Liver (tissue), 8 donors: ENCODE measurements at regions not wholly inside any gene's neighbourhood (a gene's known extent, or its start where the extent isn't known, plus 50 kb on each side); places are given as distances from the start of the nearest gene placed in this dataset.

Experiments used
- DNase-seq: peaks from one replicate; pipeline ENCODE4 v3.0.0-alpha.2; 2017; ENCODE audit warnings: low spot score
- H3K27ac ChIP-seq, 2 donors: one replicate each; pipeline ENCODE4 v1.7.0; 2013; ENCODE audit warnings: inconsistent platforms in 2 of 2, low read length in 2 of 2, control low read depth in 1 of 2, low read depth in 1 of 2, mild to moderate bottlenecking in 1 of 2
- H3K27me3 ChIP-seq, 4 donors: one replicate each; pipeline versions ENCODE4 v1.6.1 to v1.7.0; 2013; ENCODE audit warnings: low read length in 3 of 4, inconsistent platforms in 1 of 4, mild to moderate bottlenecking in 1 of 4, moderate library complexity in 1 of 4; ENCODE audit not compliant: control insufficient read depth in 4 of 4, insufficient read depth in 4 of 4
- H3K36me3 ChIP-seq, 4 donors: one replicate each; pipeline versions ENCODE4 v1.6.1 to v1.7.0; 2013; ENCODE audit warnings: low read length in 3 of 4, mild to moderate bottlenecking in 3 of 4, low read depth in 1 of 4, moderate library complexity in 1 of 4; ENCODE audit not compliant: control insufficient read depth in 4 of 4, insufficient read depth in 3 of 4
- H3K4me1 ChIP-seq, 4 donors: one replicate each; pipeline versions ENCODE4 v1.6.1 to v1.7.0; 2013; ENCODE audit warnings: low read length in 3 of 4, mild to moderate bottlenecking in 3 of 4, moderate library complexity in 1 of 4; ENCODE audit not compliant: control insufficient read depth in 4 of 4, insufficient read depth in 4 of 4
- H3K4me3 ChIP-seq, 3 donors: one replicate each; pipeline versions ENCODE4 v1.6.1 to v1.7.0; 2013; ENCODE audit warnings: low read length in 3 of 3, control low read depth in 1 of 3, low read depth in 1 of 3, mild to moderate bottlenecking in 1 of 3
- H3K9ac ChIP-seq, 2 donors: one replicate each; pipeline ENCODE4 v1.7.0; 2013; ENCODE audit warnings: low read length in 2 of 2, mild to moderate bottlenecking in 2 of 2, moderate library complexity in 2 of 2, control low read depth in 1 of 2, low read depth in 1 of 2
- H3K9me3 ChIP-seq, 4 donors: one replicate each; pipeline versions ENCODE4 v1.6.1 to v1.7.0; 2013; ENCODE audit warnings: low read length in 3 of 4; ENCODE audit not compliant: control insufficient read depth in 4 of 4
- FOXA1 ChIP-seq: IDR thresholded peaks from 2 replicates; pipeline ENCODE4 v1.6.1; 2016; ENCODE audit warnings: antibody characterized with exemption
- GABPA ChIP-seq, 2 donors: IDR thresholded peaks in 1 of 2; conservative IDR thresholded peaks in 1 of 2; 2 replicates each; pipeline ENCODE4 v1.6.1; 2016; ENCODE audit warnings: antibody characterized with exemption in 2 of 2, mild to moderate bottlenecking in 1 of 2, moderate library complexity in 1 of 2
- HNF4A ChIP-seq, 2 donors: conservative IDR thresholded peaks; 2 replicates each; pipeline ENCODE4 v1.6.1; 2016; ENCODE audit warnings: antibody characterized with exemption in 2 of 2, mild to moderate bottlenecking in 2 of 2
- HNF4G ChIP-seq: IDR thresholded peaks from 2 replicates; pipeline ENCODE4 v1.6.1; 2016; ENCODE audit warnings: antibody characterized with exemption
- JUND ChIP-seq, 2 donors: IDR thresholded peaks; 2 replicates each; pipeline ENCODE4 v1.6.1; 2016; ENCODE audit warnings: antibody characterized with exemption in 2 of 2
- NR2F2 ChIP-seq: IDR thresholded peaks from 2 replicates; pipeline ENCODE4 v1.6.1; 2016; ENCODE audit warnings: antibody characterized with exemption
- RXRA ChIP-seq, 2 donors: IDR thresholded peaks; 2 replicates each; pipeline ENCODE4 v1.6.1; 2017 to 2018; ENCODE audit warnings: antibody characterized with exemption in 2 of 2, mild to moderate bottlenecking in 1 of 2
- SP1 ChIP-seq: IDR thresholded peaks from 2 replicates; pipeline ENCODE4 v1.6.1; 2018; ENCODE audit warnings: antibody characterized with exemption, mild to moderate bottlenecking
- TAF1 ChIP-seq: conservative IDR thresholded peaks from 2 replicates; pipeline ENCODE4 v1.6.1; 2016; ENCODE audit warnings: antibody characterized with exemption, mild to moderate bottlenecking
- YY1 ChIP-seq: IDR thresholded peaks from 2 replicates; pipeline ENCODE4 v1.6.1; 2016; ENCODE audit warnings: antibody characterized with exemption, mild to moderate bottlenecking
- WGBS: extraction: QIAGEN DNeasy Blood & Tissue Kit; methylation state at CpG from one replicate; pipeline ENCODE4 v1.1.7; 2013; 5-methylcytosine and 5-hydroxymethylcytosine counted together
- TF ChIP-seq, protein P1 (sequence below): IDR thresholded peaks from 2 replicates; pipeline ENCODE4 v1.6.1; 2016; ENCODE audit warnings: antibody characterized with exemption
- TF ChIP-seq, protein P2 (sequence below): IDR thresholded peaks from 2 replicates; pipeline ENCODE4 v1.6.1; 2016; ENCODE audit warnings: antibody characterized with exemption, mild to moderate bottlenecking
- TF ChIP-seq, protein P3 (sequence below): IDR thresholded peaks from 2 replicates; pipeline ENCODE4 v1.6.1; 2016; ENCODE audit warnings: antibody characterized with exemption
- TF ChIP-seq, protein P4 (sequence below): fragments of 150-350 bp; IDR thresholded peaks from 2 replicates; pipeline ENCODE4 v1.5.1; 2017; ENCODE audit warnings: improper control_type of control experiment, low read depth, low read length; ENCODE audit not compliant: missing input control
- donor health status: healthy.
- donor health status: healthy.
- donor health status: healthy.
- donor health status: healthy.
- donor health status: healthy.

DNA sequence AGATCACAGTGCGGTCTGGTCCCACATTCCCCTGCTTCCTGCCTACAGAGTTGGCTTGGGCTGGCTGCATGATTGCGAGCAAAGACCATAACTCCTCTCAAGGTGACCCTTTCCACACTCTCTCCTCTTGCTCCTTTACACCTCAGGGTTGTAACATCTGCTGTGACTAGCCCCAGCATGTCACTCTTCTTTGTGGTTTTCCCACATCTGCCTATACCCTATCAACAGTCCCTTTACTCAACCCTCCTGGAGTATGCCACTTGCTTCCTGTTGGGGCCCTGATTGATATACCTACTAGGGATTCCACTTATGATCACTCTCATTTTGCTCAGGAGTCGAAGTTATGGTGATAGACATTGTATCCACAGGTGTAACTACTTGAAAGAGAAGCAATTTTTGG, 58.9 kb upstream of the SGK1 start:
- Histone ChIP-seq H3K9me3 (no peaks in the 10 kb centered on the region), H3K27ac (no peak overlapping the region), H3K4me1 (peaks cover 0 to 3% (median 0%) of the 10 kb centered on the region in 4 donors), H3K27me3 (no peaks in the 10 kb centered on the region), H3K4me3 (no peak overlapping the region), H3K9ac (no peak overlapping the region), H3K36me3 (no peaks in the 10 kb centered on the region)
- WGBS, result 96% methylated on average over 3 of the region's 3 CpGs
- no peak for TF ChIP-seq JUND (IDR thresholded peaks at IDR 0.05)
- no peak for TF ChIP-seq TAF1
- no peak for TF ChIP-seq SP1
- no peak for TF ChIP-seq HNF4A (conservative IDR thresholded peaks at IDR 0.05)
- TF ChIP-seq FOXA1, result no peak
- TF ChIP-seq, protein P1, sequence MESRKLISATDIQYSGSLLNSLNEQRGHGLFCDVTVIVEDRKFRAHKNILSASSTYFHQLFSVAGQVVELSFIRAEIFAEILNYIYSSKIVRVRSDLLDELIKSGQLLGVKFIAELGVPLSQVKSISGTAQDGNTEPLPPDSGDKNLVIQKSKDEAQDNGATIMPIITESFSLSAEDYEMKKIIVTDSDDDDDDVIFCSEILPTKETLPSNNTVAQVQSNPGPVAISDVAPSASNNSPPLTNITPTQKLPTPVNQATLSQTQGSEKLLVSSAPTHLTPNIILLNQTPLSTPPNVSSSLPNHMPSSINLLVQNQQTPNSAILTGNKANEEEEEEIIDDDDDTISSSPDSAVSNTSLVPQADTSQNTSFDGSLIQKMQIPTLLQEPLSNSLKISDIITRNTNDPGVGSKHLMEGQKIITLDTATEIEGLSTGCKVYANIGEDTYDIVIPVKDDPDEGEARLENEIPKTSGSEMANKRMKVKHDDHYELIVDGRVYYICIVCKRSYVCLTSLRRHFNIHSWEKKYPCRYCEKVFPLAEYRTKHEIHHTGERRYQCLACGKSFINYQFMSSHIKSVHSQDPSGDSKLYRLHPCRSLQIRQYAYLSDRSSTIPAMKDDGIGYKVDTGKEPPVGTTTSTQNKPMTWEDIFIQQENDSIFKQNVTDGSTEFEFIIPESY, result no peak
- TF ChIP-seq, protein P2, sequence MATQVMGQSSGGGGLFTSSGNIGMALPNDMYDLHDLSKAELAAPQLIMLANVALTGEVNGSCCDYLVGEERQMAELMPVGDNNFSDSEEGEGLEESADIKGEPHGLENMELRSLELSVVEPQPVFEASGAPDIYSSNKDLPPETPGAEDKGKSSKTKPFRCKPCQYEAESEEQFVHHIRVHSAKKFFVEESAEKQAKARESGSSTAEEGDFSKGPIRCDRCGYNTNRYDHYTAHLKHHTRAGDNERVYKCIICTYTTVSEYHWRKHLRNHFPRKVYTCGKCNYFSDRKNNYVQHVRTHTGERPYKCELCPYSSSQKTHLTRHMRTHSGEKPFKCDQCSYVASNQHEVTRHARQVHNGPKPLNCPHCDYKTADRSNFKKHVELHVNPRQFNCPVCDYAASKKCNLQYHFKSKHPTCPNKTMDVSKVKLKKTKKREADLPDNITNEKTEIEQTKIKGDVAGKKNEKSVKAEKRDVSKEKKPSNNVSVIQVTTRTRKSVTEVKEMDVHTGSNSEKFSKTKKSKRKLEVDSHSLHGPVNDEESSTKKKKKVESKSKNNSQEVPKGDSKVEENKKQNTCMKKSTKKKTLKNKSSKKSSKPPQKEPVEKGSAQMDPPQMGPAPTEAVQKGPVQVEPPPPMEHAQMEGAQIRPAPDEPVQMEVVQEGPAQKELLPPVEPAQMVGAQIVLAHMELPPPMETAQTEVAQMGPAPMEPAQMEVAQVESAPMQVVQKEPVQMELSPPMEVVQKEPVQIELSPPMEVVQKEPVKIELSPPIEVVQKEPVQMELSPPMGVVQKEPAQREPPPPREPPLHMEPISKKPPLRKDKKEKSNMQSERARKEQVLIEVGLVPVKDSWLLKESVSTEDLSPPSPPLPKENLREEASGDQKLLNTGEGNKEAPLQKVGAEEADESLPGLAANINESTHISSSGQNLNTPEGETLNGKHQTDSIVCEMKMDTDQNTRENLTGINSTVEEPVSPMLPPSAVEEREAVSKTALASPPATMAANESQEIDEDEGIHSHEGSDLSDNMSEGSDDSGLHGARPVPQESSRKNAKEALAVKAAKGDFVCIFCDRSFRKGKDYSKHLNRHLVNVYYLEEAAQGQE, result no peak
- TF ChIP-seq, protein P3, sequence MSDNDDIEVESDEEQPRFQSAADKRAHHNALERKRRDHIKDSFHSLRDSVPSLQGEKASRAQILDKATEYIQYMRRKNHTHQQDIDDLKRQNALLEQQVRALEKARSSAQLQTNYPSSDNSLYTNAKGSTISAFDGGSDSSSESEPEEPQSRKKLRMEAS, result no peak
- TF ChIP-seq, protein P4, sequence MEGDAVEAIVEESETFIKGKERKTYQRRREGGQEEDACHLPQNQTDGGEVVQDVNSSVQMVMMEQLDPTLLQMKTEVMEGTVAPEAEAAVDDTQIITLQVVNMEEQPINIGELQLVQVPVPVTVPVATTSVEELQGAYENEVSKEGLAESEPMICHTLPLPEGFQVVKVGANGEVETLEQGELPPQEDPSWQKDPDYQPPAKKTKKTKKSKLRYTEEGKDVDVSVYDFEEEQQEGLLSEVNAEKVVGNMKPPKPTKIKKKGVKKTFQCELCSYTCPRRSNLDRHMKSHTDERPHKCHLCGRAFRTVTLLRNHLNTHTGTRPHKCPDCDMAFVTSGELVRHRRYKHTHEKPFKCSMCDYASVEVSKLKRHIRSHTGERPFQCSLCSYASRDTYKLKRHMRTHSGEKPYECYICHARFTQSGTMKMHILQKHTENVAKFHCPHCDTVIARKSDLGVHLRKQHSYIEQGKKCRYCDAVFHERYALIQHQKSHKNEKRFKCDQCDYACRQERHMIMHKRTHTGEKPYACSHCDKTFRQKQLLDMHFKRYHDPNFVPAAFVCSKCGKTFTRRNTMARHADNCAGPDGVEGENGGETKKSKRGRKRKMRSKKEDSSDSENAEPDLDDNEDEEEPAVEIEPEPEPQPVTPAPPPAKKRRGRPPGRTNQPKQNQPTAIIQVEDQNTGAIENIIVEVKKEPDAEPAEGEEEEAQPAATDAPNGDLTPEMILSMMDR, result no peak
- TF ChIP-seq YY1, result no peak
- TF ChIP-seq NR2F2, result no peak
- no peak for TF ChIP-seq GABPA (IDR thresholded peaks at IDR 0.05 in 1 of 2, conservative IDR thresholded peaks at IDR 0.05 in 1 of 2)
- DNase-seq, result no peak

DNA sequence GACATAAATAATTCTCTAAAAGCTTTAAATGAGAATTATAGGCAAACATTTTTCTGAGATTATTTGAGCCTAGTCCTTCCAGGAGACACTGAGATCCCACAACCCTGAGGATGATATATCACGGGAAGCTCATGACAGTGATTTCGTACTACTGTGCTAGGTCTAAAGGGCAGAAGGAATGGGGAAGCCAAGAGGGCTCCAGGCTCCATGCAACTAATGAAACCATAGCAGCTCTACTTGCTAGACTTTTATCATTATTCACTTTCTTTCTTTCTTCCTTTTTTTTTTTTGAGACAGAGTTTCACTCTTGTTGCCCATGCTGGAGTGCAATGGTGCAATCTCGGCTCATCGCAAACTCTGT, 57.3 kb upstream of the SGK1 start:
- Histone ChIP-seq H3K27me3 (no peaks in the 10 kb centered on the region), H3K9ac (no peak overlapping the region), H3K27ac (no peak overlapping the region), H3K36me3 (no peaks in the 10 kb centered on the region), H3K4me3 (no peak overlapping the region), H3K9me3 (no peaks in the 10 kb centered on the region), H3K4me1 (peaks cover 0 to 3% (median 0%) of the 10 kb centered on the region in 4 donors)
- TF ChIP-seq HNF4G, result no peak
- no peak for TF ChIP-seq RXRA (IDR thresholded peaks at IDR 0.05)
- no peak for TF ChIP-seq HNF4A (conservative IDR thresholded peaks at IDR 0.05)
- no peak for DNase-seq
- 87% methylated on average over 4 of the region's 4 CpGs for WGBS
